GM12878 (cell line): ENCODE measurements at regions not wholly inside any gene's neighbourhood (a gene's known extent, or its start where the extent isn't known, plus 50 kb on each side); places are given as distances from the start of the nearest gene placed in this dataset.

Experiments used
- ATAC-seq: fragments of 200-7000 bp; cut with Tn5 transposase; 3 replicates; pipeline ENCODE4 v1.9.1; 2020; ENCODE audit warnings: mild to moderate bottlenecking, moderate library complexity
- BruUV-seq: library from RNA; stranded (reverse); fragments of 400-500 nt; replicated peaks from 2 replicates; lab custom pipeline; 2021; lab: Mats Ljungman, UMichigan
- CTCF ChIA-PET: fragments of 300-600 bp; sonication (Branson Sonifier 250); formaldehyde crosslinking; extraction: SDS; loops from one replicate; lab custom pipeline; 2021; ENCODE audit warnings: inconsistent platforms; lab: Yijun Ruan, JAX
- POLR2A ChIA-PET: fragments of 350-600 bp; formaldehyde crosslinking; extraction: SDS; loops from one replicate; lab custom pipeline; 2021; ENCODE audit warnings: inconsistent platforms; lab: Charles Lee
- RAD21 ChIA-PET: fragments of 300-600 bp; sonication (Branson Sonifier 250); formaldehyde crosslinking; loops from one replicate; lab custom pipeline; 2023; ENCODE audit warnings: antibody characterized with exemption; ENCODE audit not compliant: unreplicated experiment; lab: Charles Lee
- SMC1A ChIA-PET: fragments of 300-600 bp; sonication (Branson Sonifier 250); formaldehyde crosslinking; loops from one replicate; lab custom pipeline; 2023; ENCODE audit not compliant: unreplicated experiment, uncharacterized antibody; lab: Charles Lee
- DNase-seq: peaks from one replicate; pipeline ENCODE4 v3.0.0-alpha.2; 2011; ENCODE audit warnings: low read depth, low spot score
- FAIRE-seq: peaks from 3 replicates; lab custom pipeline; 2011; peaks lifted over from hg19 to GRCh38; lab: Jason Lieb, UNC
- H2AFZ ChIP-seq: 2 replicates; pipeline ENCODE4 v1.6.0; 2011; ENCODE audit warnings: low read depth, low read length, control low read depth; ENCODE audit not compliant: control insufficient read depth
- H3K27ac ChIP-seq: 2 replicates; pipeline ENCODE4 v1.5.1; 2011; ENCODE audit warnings: control low read depth; ENCODE audit not compliant: control insufficient read depth, insufficient read depth
- H3K27me3 ChIP-seq, 2 experiments: replicated peaks in 1 of 2; 2 replicates each; pipeline versions ENCODE4 v1.6.0 to v1.6.1; 2011; ENCODE audit warnings: low read length in 1 of 2; ENCODE audit not compliant: control insufficient read depth in 2 of 2, insufficient read depth in 2 of 2
- H3K36me3 ChIP-seq, 2 experiments: 2 replicates each; pipeline ENCODE4 v1.5.1; 2011; ENCODE audit warnings: low read length in 1 of 2; ENCODE audit not compliant: control insufficient read depth in 2 of 2, insufficient read depth in 2 of 2
- H3K4me1 ChIP-seq: 2 replicates; pipeline ENCODE4 v1.6.1; 2011; ENCODE audit warnings: mild to moderate bottlenecking, low read length, moderate library complexity, mixed read lengths; ENCODE audit not compliant: control insufficient read depth, insufficient read depth
- H3K4me2 ChIP-seq: 2 replicates; pipeline ENCODE4 v1.6.0; 2011; ENCODE audit warnings: control low read depth; ENCODE audit not compliant: control insufficient read depth, insufficient read depth
- H3K4me3 ChIP-seq: fragments of 200-600 bp; sonication (generic); 2 replicates; pipeline ENCODE4 v1.5.1; 2016
- H3K79me2 ChIP-seq: 2 replicates; pipeline ENCODE4 v1.6.0; 2011; ENCODE audit warnings: low read length; ENCODE audit not compliant: control insufficient read depth, insufficient read depth
- H3K9ac ChIP-seq: 2 replicates; pipeline ENCODE4 v1.8.0; 2011; ENCODE audit warnings: low read length, control low read depth, mixed read lengths; ENCODE audit not compliant: control insufficient read depth, insufficient read depth
- H3K9me3 ChIP-seq: replicated peaks from 3 replicates; pipeline ENCODE4 v1.5.1; 2011; ENCODE audit warnings: mild to moderate bottlenecking, low read length; ENCODE audit not compliant: control insufficient read depth, insufficient read depth
- H4K20me1 ChIP-seq: 2 replicates; pipeline ENCODE4 v1.6.0; 2011; ENCODE audit not compliant: control insufficient read depth, insufficient read depth
- BHLHE40 ChIP-seq, 2 experiments: fragments of 450-650 bp in 1 of 2; IDR thresholded peaks; 2 replicates each; pipeline ENCODE4 v1.6.1; 2011 to 2017; ENCODE audit warnings: low read depth in 2 of 2, borderline replicate concordance in 1 of 2, improper control_type of control experiment in 1 of 2, low read length in 1 of 2, mild to moderate bottlenecking in 1 of 2
- CREB1 ChIP-seq: IDR thresholded peaks from 2 replicates; pipeline ENCODE4 v1.6.1; 2012; ENCODE audit warnings: low read depth, mild to moderate bottlenecking, inconsistent platforms
- DPF2 ChIP-seq: fragments of 450-650 bp; IDR thresholded peaks from 2 replicates; pipeline ENCODE4 v1.6.1; 2017; ENCODE audit warnings: mild to moderate bottlenecking
- ELK1 ChIP-seq: IDR thresholded peaks from 2 replicates; pipeline ENCODE4 v1.6.1; 2012; ENCODE audit warnings: low read depth, low read length, improper control_type of control experiment
- ETV6 ChIP-seq, 2 experiments: fragments of 450-650 bp in 1 of 2; IDR thresholded peaks in 1 of 2; conservative IDR thresholded peaks in 1 of 2; 2 replicates each; pipeline ENCODE4 v1.6.1; 2014; ENCODE audit warnings: antibody characterized with exemption in 1 of 2, borderline replicate concordance in 1 of 2, low read depth in 1 of 2, mild to moderate bottlenecking in 1 of 2, moderate library complexity in 1 of 2
- EZH2 ChIP-seq: IDR thresholded peaks from 2 replicates; pipeline ENCODE4 v1.6.1; 2012; ENCODE audit warnings: low read depth, mild to moderate bottlenecking, control low read depth, inconsistent platforms, low read length, borderline replicate concordance; ENCODE audit not compliant: control insufficient read depth
- GATAD2B ChIP-seq: fragments of 450-650 bp; conservative IDR thresholded peaks from 2 replicates; pipeline ENCODE4 v1.6.1; 2017; ENCODE audit warnings: low read depth, mild to moderate bottlenecking, moderate library complexity
- IKZF2 ChIP-seq, 2 experiments: fragments of 450-650 bp; IDR thresholded peaks; 2 replicates each; pipeline ENCODE4 v1.6.1; 2017; ENCODE audit warnings: mild to moderate bottlenecking in 2 of 2, moderate library complexity in 2 of 2
- JUND ChIP-seq: IDR thresholded peaks from 2 replicates; pipeline ENCODE4 v1.6.1; 2012; ENCODE audit warnings: low read depth, mild to moderate bottlenecking, low read length, improper control_type of control experiment, moderate library complexity
- KAT2A ChIP-seq: conservative IDR thresholded peaks from 2 replicates; pipeline ENCODE4 v1.6.1; 2011; ENCODE audit warnings: low read depth, low read length; ENCODE audit not compliant: control insufficient read depth
- KLF5 ChIP-seq: fragments of 450-650 bp; IDR thresholded peaks from 2 replicates; pipeline ENCODE4 v1.6.1; 2014; ENCODE audit warnings: mild to moderate bottlenecking; ENCODE audit not compliant: partially characterized antibody
- NR2C1 ChIP-seq: fragments of 450-650 bp; IDR thresholded peaks from 2 replicates; pipeline ENCODE4 v1.6.1; 2017; ENCODE audit warnings: antibody characterized with exemption, mild to moderate bottlenecking, moderate library complexity
- SPI1 ChIP-seq: IDR thresholded peaks from 2 replicates; pipeline ENCODE4 v1.6.1; 2011; ENCODE audit warnings: low read depth, mild to moderate bottlenecking, low read length, moderate library complexity, borderline replicate concordance; ENCODE audit not compliant: insufficient read depth
- TAF1 ChIP-seq: IDR thresholded peaks from 2 replicates; pipeline ENCODE4 v1.6.1; 2011; ENCODE audit warnings: mild to moderate bottlenecking, low read depth, low read length, borderline replicate concordance
- TCF12 ChIP-seq: IDR thresholded peaks from 2 replicates; pipeline ENCODE4 v1.6.1; 2011; ENCODE audit warnings: low read depth, mild to moderate bottlenecking, low read length
- USF2 ChIP-seq: IDR thresholded peaks from 2 replicates; pipeline ENCODE4 v1.6.1; 2011; ENCODE audit warnings: low read depth, low read length, improper control_type of control experiment, borderline replicate concordance
- YBX1 ChIP-seq: fragments of 450-650 bp; IDR thresholded peaks from 2 replicates; pipeline ENCODE4 v1.6.1; 2016; ENCODE audit warnings: antibody characterized with exemption
- ZNF274 ChIP-seq: IDR thresholded peaks from one replicate; pipeline ENCODE4 v1.8.0; 2011; ENCODE audit not compliant: insufficient read length, insufficient read depth
- WGBS: methylation state at CpG from one replicate; pipeline ENCODE4 v1.1.6; 2016; ENCODE audit warnings: low lambda C conversion rate; ENCODE audit not compliant: insufficient replicate concordance, insufficient coverage; ENCODE audit errors: missing lambda C conversion rate; 5-methylcytosine and 5-hydroxymethylcytosine counted together
- in situ Hi-C: fragments of 300-500 bp; cut with MboI; formaldehyde crosslinking; loops from 9 replicates; pipeline ENCODE4 v1.14.3; 2018; ENCODE audit warnings: mixed read lengths
- intact Hi-C: fragments of 100-400 bp; cut with micrococcal nuclease; formaldehyde crosslinking; loops from one replicate; pipeline ENCODE4 v1.14.2; 2022; ENCODE audit not compliant: unreplicated experiment

GRCh38 chrX:65925592-65925991 lies 114.3 kb downstream of the VSIG4 start:
- Histone ChIP-seq H2AFZ (no peak overlapping the region), H3K27me3 (no peaks in the 10 kb centered on the region), H3K27ac (peak overlapping the region; percentile 70; the same call in 1 of the 2 replicates), H3K9ac (no peak overlapping the region), H3K4me2 (no peak overlapping the region; the same call in 1 of the 2 replicates), H4K20me1 (no peaks in the 10 kb centered on the region), H3K4me1 (peaks cover 6% of the 10 kb centered on the region), H3K4me3 (no peak overlapping the region), H3K9me3 (peaks cover 3% of the 10 kb centered on the region; the same call in 2 of the 3 replicates), H3K36me3 (no peaks in the 10 kb centered on the region), H3K79me2 (no peaks in the 10 kb centered on the region)
- FAIRE-seq (no peak), DNase-seq (no peak), ATAC-seq (no peak)
- ChIA-PET CTCF (interaction anchor here (1.4 kb wide), 1 partner anchor 60 kb away, joined by 4 read pairs; no protein-coding TSS in a partner anchor), SMC1A (no interaction called here), RAD21 (interaction anchor here (1.4 kb wide), 1 partner anchor 92 kb away, joined by 4 read pairs; no protein-coding TSS in a partner anchor), POLR2A (interaction anchor here (0.8 kb wide), 1 partner anchor 91 kb away, joined by 3 read pairs; no protein-coding TSS in a partner anchor)
- intact Hi-C loops (no loop called here), in situ Hi-C loops (no loop called here)
- 58% methylated on average over 3 of the region's 3 CpGs for WGBS
- TSS peak; percentile 86 for BruUV-seq
- TF ChIP-seq JUND, result no peak
- no peak for TF ChIP-seq NR2C1
- TF ChIP-seq KAT2A, result no peak
- no peak for TF ChIP-seq ELK1
- no peak for TF ChIP-seq ZNF274
- no peak for TF ChIP-seq YBX1
- no peak for TF ChIP-seq GATAD2B
- TF ChIP-seq BHLHE40 (IDR thresholded peaks at IDR 0.05; ENCODE audit: borderline replicate concordance in 1 of 2, low read depth in 2 of 2, low read length in 1 of 2), result no peak
- TF ChIP-seq ETV6 (conservative IDR thresholded peaks at IDR 0.05 in 1 of 2, IDR thresholded peaks at IDR 0.05 in 1 of 2; ENCODE audit: borderline replicate concordance in 1 of 2, low read depth in 1 of 2), result no peak
- TF ChIP-seq DPF2, result no peak
- no peak for TF ChIP-seq KLF5
- no peak for TF ChIP-seq USF2
- TF ChIP-seq IKZF2 (IDR thresholded peaks at IDR 0.05), result no peak
- TF ChIP-seq EZH2, result no peak
- no peak for TF ChIP-seq TAF1
- TF ChIP-seq TCF12, result no peak
- TF ChIP-seq SPI1, result no peak
- no peak for TF ChIP-seq CREB1
